GM21723 (cell line): ENCODE measurements at regions not wholly inside any gene's neighbourhood (a gene's known extent, or its start where the extent isn't known, plus 50 kb on each side); places are given as distances from the start of the nearest gene placed in this dataset.

Source experiments
- ATAC-seq: cut with Tn5 transposase; IDR thresholded peaks from one replicate; pipeline ENCODE4 v1.9.1; 2021; ENCODE audit warnings: mild to moderate bottlenecking, moderate library complexity; ENCODE audit not compliant: unreplicated experiment

- no peak for ATAC-seq
Observed at GRCh38 chr5:6036006-6036405, 342.3 kb downstream of the MED10 start.

- ATAC-seq: no peak
Observed at GRCh38 chr5:6029811-6030271, 348.5 kb downstream of the MED10 start.

- no peak for ATAC-seq
Observed at GRCh38 chr5:6026766-6027406, 351.5 kb downstream of the MED10 start.

- no peak for ATAC-seq
Observed at GRCh38 chr5:6019612-6020011, 358.7 kb downstream of the MED10 start.

- no peak for ATAC-seq
Observed at GRCh38 chr5:6013506-6013905, 364.8 kb downstream of the MED10 start.

- no peak for ATAC-seq
Observed at GRCh38 chr5:6011199-6011598, 367.1 kb downstream of the MED10 start.

GRCh38 chr5:6006838-6007314 is 371.5 kb downstream of the MED10 start:
- ATAC-seq: no peak

- no peak for ATAC-seq
Observed at GRCh38 chr5:6003040-6003825, 375.1 kb downstream of the MED10 start.

- no peak for ATAC-seq
Observed at GRCh38 chr5:6000867-6001266, 377.5 kb downstream of the MED10 start.

- ATAC-seq: no peak
Observed at GRCh38 chr5:5995819-5996218, 382.5 kb downstream of the MED10 start.

- ATAC-seq: no peak
Observed at GRCh38 chr5:5986492-5987178, 391.7 kb downstream of the MED10 start.

- ATAC-seq: no peak
Observed at GRCh38 chr5:5985332-5985731, 393.0 kb downstream of the MED10 start.

GRCh38 chr5:5983261-5983980 is 394.9 kb downstream of the MED10 start:
- ATAC-seq: no peak

GRCh38 chr5:5981562-5981961 is 396.8 kb downstream of the MED10 start:
- no peak for ATAC-seq

- no peak for ATAC-seq
Observed at GRCh38 chr5:5980538-5980895, 397.8 kb downstream of the MED10 start.

GRCh38 chr5:5979761-5980537 is 398.4 kb downstream of the MED10 start:
- ATAC-seq: no peak

- no peak for ATAC-seq
Observed at GRCh38 chr5:5979377-5979760, 399.0 kb downstream of the MED10 start.

- ATAC-seq: no peak
Observed at GRCh38 chr5:5978501-5979376, 399.6 kb downstream of the MED10 start.

- no peak for ATAC-seq
Observed at GRCh38 chr5:5971203-5971602, 407.1 kb downstream of the MED10 start.
